HepG2 (cell line): ENCODE measurements at regions not wholly inside any gene's neighbourhood (a gene's known extent, or its start where the extent isn't known, plus 50 kb on each side); places are given as distances from the start of the nearest gene placed in this dataset.

Source experiments
- AKAP8 ChIP-seq: sonication (generic); formaldehyde crosslinking; IDR thresholded peaks from 2 replicates; pipeline ENCODE4 v1.5.1; 2020; ENCODE audit warnings: mild to moderate bottlenecking, missing genetic modification reagents
- ATF7-NPFF ChIP-seq: sonication (generic); formaldehyde crosslinking; IDR thresholded peaks from 2 replicates; pipeline ENCODE4 v1.8.1; 2023; ENCODE audit warnings: mild to moderate bottlenecking, low read depth, missing genetic modification reagents, moderate library complexity
- HNRNPL ChIP-seq: fragments of 200-400 bp; formaldehyde crosslinking; IDR thresholded peaks from 2 replicates; pipeline ENCODE4 v1.6.1; 2017; ENCODE audit warnings: mild to moderate bottlenecking, low read depth, low read length
- KDM2A ChIP-seq: sonication (generic); formaldehyde crosslinking; IDR thresholded peaks from 2 replicates; pipeline ENCODE4 v1.4.0; 2020; ENCODE audit warnings: low read depth, missing genetic modification reagents, borderline replicate concordance
- KDM5A ChIP-seq: fragments of 200-600 bp; sonication (generic); IDR thresholded peaks from 2 replicates; pipeline ENCODE4 v1.7.0; 2018; ENCODE audit warnings: antibody characterized with exemption, mild to moderate bottlenecking, low read length, borderline replicate concordance
- MNT ChIP-seq: fragments of 450-650 bp; IDR thresholded peaks from 2 replicates; pipeline ENCODE4 v1.6.1; 2016
- MTF2 ChIP-seq: sonication (generic); formaldehyde crosslinking; IDR thresholded peaks from 2 replicates; pipeline ENCODE4 v1.5.0; 2020; ENCODE audit warnings: missing genetic modification reagents, borderline replicate concordance
- NONO ChIP-seq, 2 experiments: fragments of 450-650 bp in 1 of 2; sonication (generic) in 1 of 2; formaldehyde crosslinking in 1 of 2; IDR thresholded peaks in 1 of 2; conservative IDR thresholded peaks in 1 of 2; 2 replicates each; pipeline versions ENCODE4 v1.6.1 to v1.8.0; 2017 to 2022; ENCODE audit warnings: mild to moderate bottlenecking in 1 of 2, missing genetic modification reagents in 1 of 2, moderate library complexity in 1 of 2
- NRL ChIP-seq: sonication (generic); formaldehyde crosslinking; IDR thresholded peaks from 2 replicates; pipeline ENCODE4 v1.5.0; 2020; ENCODE audit warnings: missing genetic modification reagents, mild to moderate bottlenecking, moderate library complexity, borderline replicate concordance
- POGK ChIP-seq: sonication (generic); formaldehyde crosslinking; conservative IDR thresholded peaks from 2 replicates; pipeline ENCODE4 v1.8.0; 2022; ENCODE audit warnings: mild to moderate bottlenecking, moderate library complexity, missing genetic modification reagents
- RBFOX2 ChIP-seq: fragments of 200-400 bp; formaldehyde crosslinking; IDR thresholded peaks from 2 replicates; pipeline ENCODE4 v1.6.1; 2017; ENCODE audit warnings: low read depth, mild to moderate bottlenecking, low read length
- RBM39 ChIP-seq: fragments of 200-400 bp; formaldehyde crosslinking; IDR thresholded peaks from one replicate; pipeline ENCODE4 v1.6.1; 2018; ENCODE audit warnings: antibody characterized with exemption, mild to moderate bottlenecking, low read depth, low read length; ENCODE audit not compliant: poor library complexity, severe bottlenecking
- SETDB1 ChIP-seq: sonication (generic); formaldehyde crosslinking; IDR thresholded peaks from 2 replicates; pipeline ENCODE4 v1.5.1; 2020; ENCODE audit warnings: missing genetic modification reagents, mild to moderate bottlenecking, borderline replicate concordance
- STAT5B ChIP-seq: sonication (generic); formaldehyde crosslinking; IDR thresholded peaks from 2 replicates; pipeline ENCODE4 v1.4.0; 2020; ENCODE audit warnings: missing genetic modification reagents
- TARDBP ChIP-seq: sonication (generic); formaldehyde crosslinking; IDR thresholded peaks from 2 replicates; pipeline ENCODE4 v1.8.0; 2022; ENCODE audit warnings: mild to moderate bottlenecking, missing genetic modification reagents
- TCF7 ChIP-seq: sonication (generic); IDR thresholded peaks from 2 replicates; pipeline ENCODE4 v1.6.1; 2016; ENCODE audit warnings: antibody characterized with exemption, low read depth
- TRAFD1 ChIP-seq: sonication (generic); formaldehyde crosslinking; IDR thresholded peaks from 2 replicates; pipeline ENCODE4 v1.5.1; 2020; ENCODE audit warnings: missing genetic modification reagents, mild to moderate bottlenecking, borderline replicate concordance
- ZNF101 ChIP-seq: sonication (generic); formaldehyde crosslinking; IDR thresholded peaks from 2 replicates; pipeline ENCODE4 v1.4.0; 2020; ENCODE audit warnings: mild to moderate bottlenecking, low read depth, missing genetic modification reagents, borderline replicate concordance
- ZNF124 ChIP-seq: sonication (generic); formaldehyde crosslinking; IDR thresholded peaks from 2 replicates; pipeline ENCODE4 v1.4.0; 2020; ENCODE audit warnings: missing genetic modification reagents
- ZNF207 ChIP-seq: fragments of 450-650 bp; IDR thresholded peaks from 2 replicates; pipeline ENCODE4 v1.6.1; 2016; ENCODE audit warnings: antibody characterized with exemption, borderline replicate concordance
- ZNF432 ChIP-seq: sonication (generic); formaldehyde crosslinking; IDR thresholded peaks from 2 replicates; pipeline ENCODE4 v1.5.0; 2020; ENCODE audit warnings: missing genetic modification reagents, mild to moderate bottlenecking, borderline replicate concordance
- ZNF577 ChIP-seq: sonication (generic); formaldehyde crosslinking; IDR thresholded peaks from 2 replicates; pipeline ENCODE4 v1.4.0; 2020; ENCODE audit warnings: mild to moderate bottlenecking, low read depth, missing genetic modification reagents, borderline replicate concordance
- ZNF703 ChIP-seq: sonication (generic); formaldehyde crosslinking; IDR thresholded peaks from 2 replicates; pipeline ENCODE4 v1.5.1; 2020; ENCODE audit warnings: missing genetic modification reagents, mild to moderate bottlenecking, moderate library complexity, borderline replicate concordance
- ZNF709 ChIP-seq: sonication (generic); formaldehyde crosslinking; IDR thresholded peaks from 2 replicates; pipeline ENCODE4 v1.5.0; 2020; ENCODE audit warnings: mild to moderate bottlenecking, missing genetic modification reagents
- ZNF766 ChIP-seq: sonication (generic); formaldehyde crosslinking; IDR thresholded peaks from 2 replicates; pipeline ENCODE4 v1.5.0; 2020; ENCODE audit warnings: missing genetic modification reagents, borderline replicate concordance

GRCh38 chr6:92364948-92365541 lies 1054.3 kb downstream of the EPHA7 start (continued):
- TF ChIP-seq ZNF577 (CRISPR knock-in tag) (no peak), TARDBP (CRISPR knock-in tag) (peak; percentile 47; the same call in 1 of the 2 replicates), POGK (CRISPR knock-in tag) (no peak), HNRNPL (no peak), NONO (IDR thresholded peaks at IDR 0.05) (no peak), NONO (CRISPR knock-in tag; conservative IDR thresholded peaks at IDR 0.05) (no peak), ZNF101 (CRISPR knock-in tag) (no peak), TCF7 (peak; percentile 55), ZNF766 (no peak), TRAFD1 (CRISPR knock-in tag) (no peak), ZNF432 (CRISPR knock-in tag) (no peak), KDM2A (no peak), ZNF124 (peak; percentile 82; the same call in 1 of the 2 replicates), RBFOX2 (no peak), ZNF709 (no peak), STAT5B (no peak), SETDB1 (no peak), ATF7-NPFF (CRISPR knock-in tag) (no peak), NRL (CRISPR knock-in tag) (no peak), KDM5A (no peak), MTF2 (no peak), RBM39 (no peak), ZNF703 (no peak), AKAP8 (no peak), MNT (no peak), ZNF207 (no peak)
